ENCODE measurements at regions not wholly inside any gene's neighbourhood (a gene's known extent, or its start where the extent isn't known, plus 50 kb on each side); places are given as distances from the start of the nearest gene placed in this dataset.
"Not testable (repeated sequence)": the region's sequence is repeated elsewhere in the genome, so short reads cannot be mapped to it uniquely, and the experiment has no call there.

DNA sequence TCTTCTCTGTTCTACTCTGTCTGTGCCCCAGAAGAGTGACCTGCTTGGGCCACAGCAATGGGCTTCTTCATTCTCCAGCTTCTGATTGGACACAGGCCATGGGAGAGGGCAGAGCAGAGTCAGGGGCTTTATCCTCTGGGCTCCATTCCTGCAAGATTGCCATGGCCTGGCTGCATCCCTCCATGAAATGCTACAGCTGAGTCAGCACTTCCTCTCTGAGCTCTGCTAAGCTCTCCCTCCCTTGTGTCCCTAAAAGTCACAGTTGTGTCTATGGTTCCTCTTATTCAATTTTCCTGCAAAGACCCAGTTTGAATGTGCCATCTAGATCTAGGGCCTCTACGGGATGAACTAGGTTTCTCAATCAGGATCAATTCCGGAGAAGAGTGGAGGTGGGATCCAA, 903.8 kb downstream of the TYW1 start:
- Histone ChIP-seq H3K4me3 (no peak overlapping the region), H3K27me3 (no peaks in the 10 kb centered on the region), H3K4me1 (no peaks in the 10 kb centered on the region), H3K9me3 (no peaks in the 10 kb centered on the region), H3K27ac (no peak overlapping the region), H3K36me3 (no peaks in the 10 kb centered on the region)
- WGBS, 2 donors (ENCODE audit: low coverage in 1 of 2): 100% methylated on average over 1 of the region's 2 CpGs; no CpG with 5 or more reads in 1 of the 2 donors
- TF ChIP-seq EP300 (IDR thresholded peaks at IDR 0.05) (no peak), POLR2A (IDR thresholded peaks at IDR 0.05) (no peak), POLR2AphosphoS5 (IDR thresholded peaks at IDR 0.05) (no peak), CTCF (IDR thresholded peaks at IDR 0.05) (no peak)
- ATAC-seq: no peak

- 44 to 47% methylated on average over 15 to 16 of the region's 17 CpGs for WGBS, 2 donors (ENCODE audit: low coverage in 1 of 2)
- no peaks in the 10 kb centered on the region for H3K27me3 ChIP-seq
- H3K27ac ChIP-seq: no peak overlapping the region
- H3K4me3 ChIP-seq: peak overlapping the region in 1 of 2 donors; percentile 19
- no peaks in the 10 kb centered on the region for H3K4me1 ChIP-seq
- ATAC-seq: no peak
- no peaks in the 10 kb centered on the region for H3K9me3 ChIP-seq
- TF ChIP-seq EP300 (IDR thresholded peaks at IDR 0.05) (no peak), POLR2A (IDR thresholded peaks at IDR 0.05) (no peak), CTCF (IDR thresholded peaks at IDR 0.05) (no peak), POLR2AphosphoS5 (IDR thresholded peaks at IDR 0.05) (no peak)
- H3K36me3 ChIP-seq: no peaks in the 10 kb centered on the region
Measured at GRCh38 chr7:67901808-67902480, 905.3 kb downstream of the TYW1 start.

GRCh38 chr7:67907792-67908191, 911.2 kb downstream of the TYW1 start:
- Histone ChIP-seq H3K36me3 (no peaks in the 10 kb centered on the region), H3K4me1 (no peaks in the 10 kb centered on the region), H3K27me3 (no peaks in the 10 kb centered on the region), H3K27ac (no peak overlapping the region), H3K9me3 (no peaks in the 10 kb centered on the region), H3K4me3 (no peak overlapping the region)
- WGBS, 2 donors (ENCODE audit: low coverage in 1 of 2): 71 to 86% methylated on average over 4 to 5 of the region's 5 CpGs
- ATAC-seq: no peak
- TF ChIP-seq POLR2A (IDR thresholded peaks at IDR 0.05) (no peak), CTCF (IDR thresholded peaks at IDR 0.05) (no peak), POLR2AphosphoS5 (IDR thresholded peaks at IDR 0.05) (no peak), EP300 (IDR thresholded peaks at IDR 0.05) (no peak)

DNA sequence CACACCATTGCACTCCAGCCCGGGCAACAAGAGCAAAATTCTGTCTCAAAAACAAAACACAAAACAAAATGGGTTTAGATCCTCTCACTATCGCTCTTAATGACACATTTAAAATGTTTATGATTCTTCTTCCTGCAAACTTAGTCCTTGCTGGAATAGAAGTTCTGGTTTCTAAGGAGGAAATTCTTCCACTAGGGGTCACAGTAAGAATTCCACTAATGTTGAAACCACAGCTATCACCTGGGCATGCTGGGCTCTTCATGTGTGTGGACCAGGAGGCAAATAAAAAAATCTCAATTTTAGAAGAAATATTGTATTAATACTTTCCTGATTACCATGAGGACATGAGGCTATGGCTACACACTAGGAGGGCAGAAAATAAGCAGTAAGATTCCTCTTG, 915.8 kb downstream of the TYW1 start:
- no peaks in the 10 kb centered on the region for H3K27me3 ChIP-seq
- no peak overlapping the region for H3K27ac ChIP-seq
- no peaks in the 10 kb centered on the region for H3K36me3 ChIP-seq
- H3K4me1 ChIP-seq: no peaks in the 10 kb centered on the region
- TF ChIP-seq CTCF (IDR thresholded peaks at IDR 0.05) (no peak), EP300 (IDR thresholded peaks at IDR 0.05) (no peak), POLR2AphosphoS5 (IDR thresholded peaks at IDR 0.05) (no peak), POLR2A (IDR thresholded peaks at IDR 0.05) (no peak)
- WGBS, 2 donors (ENCODE audit: low coverage in 1 of 2): 57 to 79% methylated on average over 1 to 2 of the region's 2 CpGs
- no peak overlapping the region for H3K4me3 ChIP-seq
- H3K9me3 ChIP-seq: no peaks in the 10 kb centered on the region
- ATAC-seq: no peak

GRCh38 chr7:67913604-67914003, 917.0 kb downstream of the TYW1 start:
- Histone ChIP-seq H3K4me3 (no peak overlapping the region), H3K36me3 (no peaks in the 10 kb centered on the region), H3K9me3 (no peaks in the 10 kb centered on the region), H3K27me3 (no peaks in the 10 kb centered on the region), H3K27ac (no peak overlapping the region), H3K4me1 (no peaks in the 10 kb centered on the region)
- ATAC-seq: no peak
- no peak for TF ChIP-seq EP300 (IDR thresholded peaks at IDR 0.05)
- no peak for TF ChIP-seq CTCF (IDR thresholded peaks at IDR 0.05)
- no peak for TF ChIP-seq POLR2A (IDR thresholded peaks at IDR 0.05)
- no peak for TF ChIP-seq POLR2AphosphoS5 (IDR thresholded peaks at IDR 0.05)

DNA sequence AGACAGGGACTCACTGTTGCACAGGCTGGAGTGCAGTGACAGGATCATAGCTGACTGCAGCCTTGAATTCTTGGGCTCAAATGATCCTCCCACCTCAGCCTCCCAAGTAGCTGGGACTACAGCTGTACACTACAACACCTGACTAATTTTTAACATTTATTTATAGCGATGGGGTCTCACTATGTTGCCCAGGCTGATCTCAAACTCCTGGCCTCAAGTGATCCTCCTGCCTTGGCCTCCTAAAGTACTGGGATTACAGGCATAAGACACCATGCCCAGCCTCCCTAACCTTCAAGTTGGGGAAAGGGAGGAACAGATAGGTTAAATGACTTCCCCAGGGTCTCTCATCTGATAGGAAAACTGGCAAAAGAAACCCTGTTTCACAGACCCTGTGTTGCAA, 919.5 kb downstream of the TYW1 start:
- not testable (repeated sequence) for H3K4me3 ChIP-seq, H3K9me3 ChIP-seq, H3K27ac ChIP-seq, ATAC-seq, H3K27me3 ChIP-seq, H3K36me3 ChIP-seq, H3K4me1 ChIP-seq
- whole genome bisulfite sequencing, 2 donors (ENCODE audit: low coverage in 1 of 2): 100% methylated on average over 1 of the region's 1 CpG; no CpG with 5 or more reads in 1 of the 2 donors

Measured in gastroesophageal sphincter (tissue), 4 donors.